HG03175 (cell line): ENCODE measurements at regions not wholly inside any gene's neighbourhood (a gene's known extent, or its start where the extent isn't known, plus 50 kb on each side); places are given as distances from the start of the nearest gene placed in this dataset.
A peak's percentile ranks its signal among the peaks of the same experiment; 100 is the strongest.
"Not testable (repeated sequence)": the region's sequence is repeated elsewhere in the genome, so short reads cannot be mapped to it uniquely, and the experiment has no call there.

Experiments
- ATAC-seq: cut with Tn5 transposase; IDR thresholded peaks from one replicate; pipeline ENCODE4 v1.9.1; 2021; ENCODE audit warnings: mild to moderate bottlenecking, moderate library complexity; ENCODE audit not compliant: unreplicated experiment

GRCh38 chr7:66413379-66414114 is 208.4 kb downstream of the TPST1 start:
- peak; percentile 63 for ATAC-seq

DNA sequence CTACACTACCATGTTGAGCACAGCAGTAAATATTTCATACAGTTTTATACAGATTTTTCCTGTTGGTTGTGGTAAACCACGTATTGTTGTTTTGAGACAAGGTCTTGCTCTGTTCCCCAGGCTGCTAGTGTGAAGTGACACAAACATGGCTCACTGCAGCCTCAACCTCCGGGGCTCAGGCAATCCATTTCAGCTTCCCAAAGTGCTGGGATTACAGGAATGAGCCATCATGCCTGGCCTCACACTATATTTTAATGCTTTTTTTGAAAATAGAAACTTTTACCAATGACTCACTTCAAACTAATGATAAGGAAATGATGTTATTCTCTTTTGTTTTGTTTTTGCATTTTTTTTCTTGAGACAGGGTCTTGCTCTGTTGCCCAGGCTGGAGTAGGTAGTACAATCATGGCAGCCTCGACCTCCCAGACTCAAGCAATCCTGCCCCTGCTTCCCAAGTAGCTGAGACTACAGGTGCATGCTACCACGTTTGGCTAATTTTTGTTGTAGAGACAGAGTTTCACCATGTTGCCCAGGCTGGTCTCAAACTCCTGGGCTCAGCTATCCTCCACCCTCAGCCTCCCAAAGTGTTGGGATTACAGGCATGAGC is 210.6 kb downstream of the TPST1 start:
- ATAC-seq: no peak

GRCh38 chr7:66418537-66418936 is 210.1 kb upstream of the KCTD7 start:
- ATAC-seq: no peak

DNA sequence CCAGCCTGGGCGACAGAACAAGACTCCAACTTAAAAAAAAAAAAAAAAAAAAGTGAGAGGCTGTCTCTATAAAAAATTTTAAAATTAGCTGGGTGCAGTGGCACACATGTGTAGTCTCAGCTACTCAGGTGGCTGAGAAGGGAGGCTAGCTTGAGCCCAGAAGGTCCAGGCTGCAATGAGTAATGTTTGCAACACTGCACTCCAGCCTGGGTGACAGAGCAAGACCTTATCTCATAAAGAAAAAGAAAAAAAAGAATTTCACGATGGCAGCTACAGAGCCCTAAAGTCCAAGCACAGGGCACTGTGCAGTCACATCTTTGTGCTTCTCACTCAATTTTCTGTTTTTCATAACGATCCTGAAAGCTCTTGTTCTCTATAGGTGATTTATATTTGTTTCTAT is 209.5 kb upstream of the KCTD7 start:
- ATAC-seq: no peak

DNA sequence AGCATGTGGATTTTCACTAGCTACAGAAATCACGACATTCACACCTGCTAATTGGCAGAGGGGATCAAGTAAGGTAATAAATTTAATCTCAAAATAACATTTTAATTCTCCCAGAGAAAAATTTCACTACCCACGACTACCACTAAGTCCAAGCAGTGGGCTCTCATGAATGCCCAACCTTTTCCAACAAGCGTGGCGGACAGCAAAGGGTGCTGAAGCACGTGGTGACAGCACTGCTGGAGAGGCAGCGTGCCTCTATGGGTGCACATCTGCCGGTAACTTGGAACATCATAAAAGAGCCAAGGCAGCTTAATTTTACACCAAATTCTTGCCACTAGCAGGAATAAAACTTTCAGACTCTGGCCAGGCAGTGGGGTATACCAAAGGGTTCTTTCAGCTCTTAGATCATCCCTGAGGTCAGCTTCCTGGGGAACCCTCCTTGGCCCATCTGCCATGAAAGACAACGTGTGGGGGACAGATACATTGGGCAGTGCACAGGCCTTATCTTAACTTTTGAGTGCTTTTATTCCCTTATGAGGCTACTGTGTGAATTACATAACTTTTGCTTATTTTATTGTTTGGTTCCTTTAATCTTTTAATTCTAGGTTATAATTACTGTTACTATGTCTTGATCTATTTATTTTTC is 206.7 kb upstream of the KCTD7 start:
- ATAC-seq: no peak

- no peak for ATAC-seq
Measured at GRCh38 chr7:66423729-66424128, 205.0 kb upstream of the KCTD7 start.

DNA sequence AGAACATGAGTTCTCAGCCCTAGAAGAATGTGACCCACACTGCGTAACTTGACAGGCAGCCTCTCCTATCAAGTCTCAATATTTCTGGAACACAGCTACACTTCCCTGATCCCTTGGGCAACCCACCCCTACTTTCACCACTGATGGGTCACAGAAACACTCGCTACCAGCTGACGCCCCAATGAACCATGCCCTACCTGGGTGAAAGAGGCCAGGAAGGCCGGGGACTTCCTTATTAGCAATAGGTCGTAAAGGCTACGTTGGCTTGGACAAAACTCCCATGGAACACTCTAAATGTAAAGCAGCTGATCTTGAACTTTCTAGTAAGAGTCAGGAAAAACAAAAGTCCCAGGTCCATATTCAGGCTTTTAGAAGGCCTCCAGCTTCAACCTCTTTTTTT is 202.3 kb upstream of the KCTD7 start:
- ATAC-seq: no peak

DNA sequence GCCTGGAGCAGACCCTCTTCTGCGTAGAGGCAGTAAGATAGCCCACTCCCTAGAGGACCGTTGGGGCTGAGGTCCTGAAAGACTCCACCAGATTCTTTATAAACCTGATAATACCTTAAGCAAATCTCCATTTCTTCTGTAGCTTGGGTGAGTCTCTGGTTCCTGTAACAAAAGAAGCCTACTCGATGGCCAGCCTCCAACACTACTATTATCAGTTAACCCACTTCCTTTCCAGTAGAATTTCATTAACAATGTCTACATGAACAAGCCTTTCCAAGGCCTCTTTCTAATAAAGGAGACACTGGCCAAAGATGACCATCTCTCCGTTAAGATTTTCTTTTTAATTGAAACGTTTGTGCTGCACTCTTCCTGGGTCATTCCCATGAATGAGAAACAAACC is 201.7 kb upstream of the KCTD7 start:
- no peak for ATAC-seq

GRCh38 chr7:66427956-66428355 is 200.7 kb upstream of the KCTD7 start:
- no peak for ATAC-seq

GRCh38 chr7:66429498-66430163 is 199.1 kb upstream of the KCTD7 start:
- ATAC-seq: no peak

DNA sequence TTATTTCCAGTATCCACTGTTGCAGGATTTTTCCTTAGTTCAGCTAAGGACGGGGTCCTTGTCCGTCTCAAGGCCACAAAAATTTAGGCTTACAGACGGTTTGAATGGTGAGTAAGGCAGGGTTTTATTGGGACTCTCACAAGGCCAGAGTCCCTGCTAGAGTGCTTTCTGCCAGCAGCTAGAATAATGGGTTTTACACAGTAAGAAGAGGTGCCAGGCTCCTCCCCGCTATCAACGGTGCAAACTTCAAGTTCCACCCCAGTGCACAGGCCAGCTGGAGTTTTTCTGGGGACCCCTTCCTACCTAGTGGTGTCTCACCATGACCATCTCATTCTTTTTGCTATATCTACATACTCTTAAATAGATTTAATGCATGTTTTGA is 198.5 kb upstream of the KCTD7 start:
- no peak for ATAC-seq

DNA sequence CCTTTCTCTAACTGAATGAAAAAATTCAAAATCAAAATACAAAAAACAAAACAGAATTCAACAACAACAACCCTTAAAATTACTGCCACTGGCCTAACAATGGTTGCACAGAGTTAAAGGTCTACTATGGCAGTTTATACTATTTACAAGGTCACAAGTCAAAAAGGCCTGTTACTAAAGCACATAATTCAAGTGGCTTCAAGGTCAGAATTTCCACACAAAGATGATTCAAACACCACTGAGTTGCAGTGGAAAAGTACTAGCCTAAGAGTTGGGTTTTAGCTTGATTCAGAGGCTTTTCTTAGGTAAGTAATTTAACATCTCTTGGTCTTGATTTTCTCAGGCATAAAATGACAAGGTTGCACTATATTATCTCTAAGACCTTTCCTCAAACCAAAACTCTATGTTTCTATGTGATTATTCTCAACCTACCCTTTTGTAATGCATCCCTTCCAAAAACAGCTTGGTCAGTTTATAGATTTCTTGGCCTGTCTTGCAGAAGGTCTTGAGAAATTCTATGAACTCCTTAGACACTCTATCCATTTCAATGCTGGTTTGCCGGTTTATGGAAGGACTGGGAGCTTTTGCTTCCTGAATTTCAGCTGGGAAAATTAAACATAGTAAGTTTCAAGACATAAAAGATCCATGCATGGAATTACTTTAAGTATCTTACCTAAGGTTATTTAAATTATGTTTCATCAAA is 189.8 kb upstream of the KCTD7 start:
- ATAC-seq: not testable (repeated sequence)

DNA sequence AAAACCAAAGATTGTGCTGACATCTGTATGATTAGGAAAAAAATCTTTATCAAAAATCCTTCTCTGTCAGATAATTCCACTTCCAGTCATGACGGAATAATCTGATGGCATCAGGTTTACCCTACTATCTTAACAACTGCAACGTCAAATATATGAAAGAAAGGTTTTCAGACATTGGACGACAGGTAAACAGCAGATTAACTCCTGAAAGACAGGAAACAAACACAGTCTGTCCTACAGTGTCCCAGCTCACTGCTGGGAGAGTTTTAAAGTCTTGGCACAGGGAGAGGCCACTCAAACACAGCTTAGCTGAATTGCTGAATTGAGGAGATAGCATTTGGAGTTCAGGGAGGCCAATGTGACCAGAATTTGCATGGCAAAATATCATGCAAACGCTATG is 186.3 kb upstream of the KCTD7 start:
- ATAC-seq: no peak

DNA sequence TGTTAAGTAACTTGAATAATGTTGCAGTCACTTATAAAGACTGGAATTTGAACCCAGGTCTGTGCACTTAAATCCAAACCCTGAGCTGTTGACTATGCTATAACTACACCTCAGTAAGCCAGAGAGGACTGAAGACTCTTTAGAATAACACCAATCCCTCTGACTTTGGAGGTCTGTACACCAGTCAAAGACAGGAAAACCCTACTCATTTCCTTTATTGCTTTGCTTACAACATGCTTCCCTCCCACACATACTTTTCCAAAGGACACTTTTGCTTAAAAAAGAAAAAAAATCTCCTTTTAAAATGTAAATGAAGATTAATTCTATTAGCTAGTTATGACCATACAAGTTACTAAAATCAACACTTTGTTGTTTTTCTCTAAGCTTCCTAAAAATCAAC is 184.7 kb upstream of the KCTD7 start:
- ATAC-seq: no peak

DNA sequence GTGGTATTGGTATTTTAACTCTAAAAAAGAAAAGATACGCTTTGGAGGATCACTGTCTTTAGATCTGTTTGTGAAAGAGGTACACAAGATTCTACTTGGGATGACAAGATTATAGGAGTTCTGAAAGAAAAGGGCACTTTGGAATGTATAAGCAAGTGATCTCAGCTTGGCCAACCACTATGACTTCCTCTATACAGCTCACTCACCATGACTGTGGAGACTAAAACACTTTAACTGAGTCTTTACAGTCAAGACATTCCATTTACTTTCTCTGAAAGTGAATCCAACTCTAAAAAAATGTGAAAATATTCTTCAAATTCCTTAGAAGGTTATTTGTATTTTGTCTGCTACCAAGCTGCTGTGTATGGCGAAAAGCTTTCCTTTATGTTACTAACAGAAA is 181.7 kb upstream of the KCTD7 start:
- ATAC-seq: not testable (repeated sequence)

GRCh38 chr7:66450814-66451213 is 177.9 kb upstream of the KCTD7 start:
- not testable (repeated sequence) for ATAC-seq

DNA sequence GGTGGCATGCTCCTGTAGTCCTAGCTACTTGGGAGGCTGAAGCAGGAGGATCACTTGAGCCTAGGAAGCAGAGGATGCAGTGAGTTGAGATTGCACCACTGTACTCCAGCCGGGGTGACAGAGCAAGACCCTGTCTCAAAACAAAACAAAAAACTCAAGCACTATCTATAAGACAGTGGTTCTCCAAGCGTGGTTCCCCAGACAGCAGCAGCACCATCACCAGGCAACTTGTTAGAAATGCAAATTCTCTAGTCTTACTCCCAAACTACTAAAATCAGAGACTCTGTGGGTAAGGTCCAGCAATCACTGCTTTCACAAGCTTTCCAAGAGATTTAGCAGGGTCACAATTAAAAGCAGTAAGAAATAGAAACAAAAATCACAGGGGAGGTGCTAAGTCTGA is 177.0 kb upstream of the KCTD7 start:
- peak; percentile 36 for ATAC-seq

GRCh38 chr7:66452165-66452564 is 176.5 kb upstream of the KCTD7 start:
- ATAC-seq: no peak

DNA sequence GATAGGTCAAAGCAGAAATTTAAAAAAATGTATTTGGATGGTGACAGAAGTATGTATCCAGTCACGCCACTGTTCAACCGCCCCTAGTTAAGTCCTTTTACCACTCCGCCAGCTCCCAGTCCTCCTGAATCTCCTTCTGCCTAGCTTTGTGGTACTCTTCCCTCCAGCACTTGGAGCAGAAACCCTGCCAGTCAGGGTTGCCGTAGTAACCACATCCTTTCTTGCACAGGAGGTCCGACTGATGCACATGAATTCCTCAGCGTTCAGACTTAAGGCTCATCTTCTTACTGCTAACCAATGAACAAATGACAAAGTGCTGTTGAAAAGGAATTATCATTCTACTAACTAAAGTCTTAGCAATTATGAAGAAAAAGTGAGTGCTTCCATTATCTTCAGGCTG is 175.3 kb upstream of the KCTD7 start:
- no peak for ATAC-seq

- no peak for ATAC-seq
Measured at GRCh38 chr7:66454600-66455225, 174.0 kb upstream of the KCTD7 start.

- ATAC-seq: not testable (repeated sequence)
Measured at GRCh38 chr7:66455432-66455831, 173.2 kb upstream of the KCTD7 start.
